ENCODE measurements at regions not wholly inside any gene's neighbourhood (a gene's known extent, or its start where the extent isn't known, plus 50 kb on each side); places are given as distances from the start of the nearest gene placed in this dataset.

- Histone ChIP-seq H3K27ac (no peak overlapping the region), H3K4me1 (no peaks in the 10 kb centered on the region), H3K9me3 (no peaks in the 10 kb centered on the region), H3K4me3 (no peak overlapping the region), H3K27me3 (no peaks in the 10 kb centered on the region), H3K36me3 (no peaks in the 10 kb centered on the region)
- DNase-seq: no peak
- WGBS, 2 donors (ENCODE audit: low coverage in 1 of 2): 42 to 49% methylated on average over 7 to 8 of the region's 8 CpGs
- intact Hi-C loops (cut with DNase I; ENCODE audit: low total_unique reads): no loop called here
- in situ Hi-C loops (cut with MboI; ENCODE audit: low pct_ligation_motif_present in 1 of 4, low pct_unique_long_range_greater_than_20kb in 1 of 4, low sequenced_read_pairs in 3 of 4): no loop called here
- no peak for TF ChIP-seq POLR2AphosphoS5 (IDR thresholded peaks at IDR 0.05)
- no peak for TF ChIP-seq POLR2A (IDR thresholded peaks at IDR 0.05)
- no peak for TF ChIP-seq CTCF (IDR thresholded peaks at IDR 0.05)
- no peak for TF ChIP-seq EP300 (IDR thresholded peaks at IDR 0.05; ENCODE audit: low read depth)
Observed at GRCh38 chr5:92687821-92688722, 892.9 kb downstream of the NR2F1-AS1 start.

- 50 to 74% methylated on average over 2 of the region's 2 CpGs for WGBS, 2 donors (ENCODE audit: low coverage in 1 of 2)
- intact Hi-C loops (cut with DNase I; ENCODE audit: low total_unique reads) (no loop called here), in situ Hi-C loops (cut with MboI; ENCODE audit: low pct_ligation_motif_present in 1 of 4, low pct_unique_long_range_greater_than_20kb in 1 of 4, low sequenced_read_pairs in 3 of 4) (no loop called here)
- no peak for TF ChIP-seq CTCF (IDR thresholded peaks at IDR 0.05)
- TF ChIP-seq EP300 (IDR thresholded peaks at IDR 0.05; ENCODE audit: low read depth): no peak
- no peak for TF ChIP-seq POLR2A (IDR thresholded peaks at IDR 0.05)
- TF ChIP-seq POLR2AphosphoS5 (IDR thresholded peaks at IDR 0.05): no peak
- Histone ChIP-seq H3K4me1 (no peaks in the 10 kb centered on the region), H3K9me3 (no peaks in the 10 kb centered on the region), H3K4me3 (no peak overlapping the region), H3K27me3 (no peaks in the 10 kb centered on the region), H3K36me3 (no peaks in the 10 kb centered on the region), H3K27ac (no peak overlapping the region)
- no peak for DNase-seq
Observed at GRCh38 chr5:92678640-92679039, 902.4 kb downstream of the NR2F1-AS1 start.

GRCh38 chr5:92676215-92677165 lies 904.5 kb downstream of the NR2F1-AS1 start:
- no peaks in the 10 kb centered on the region for H3K27me3 ChIP-seq
- H3K9me3 ChIP-seq: no peaks in the 10 kb centered on the region
- no peaks in the 10 kb centered on the region for H3K36me3 ChIP-seq
- intact Hi-C loops (cut with DNase I; ENCODE audit: low total_unique reads) (no loop called here), in situ Hi-C loops (cut with MboI; ENCODE audit: low pct_ligation_motif_present in 1 of 4, low pct_unique_long_range_greater_than_20kb in 1 of 4, low sequenced_read_pairs in 3 of 4) (no loop called here)
- no peak overlapping the region for H3K4me3 ChIP-seq
- no peak for TF ChIP-seq POLR2A (IDR thresholded peaks at IDR 0.05)
- no peak for TF ChIP-seq EP300 (IDR thresholded peaks at IDR 0.05; ENCODE audit: low read depth)
- no peak for TF ChIP-seq POLR2AphosphoS5 (IDR thresholded peaks at IDR 0.05)
- no peaks in the 10 kb centered on the region for H3K4me1 ChIP-seq
- 79 to 83% methylated on average over 7 to 8 of the region's 8 CpGs for WGBS, 2 donors (ENCODE audit: low coverage in 1 of 2)
- DNase-seq: no peak
- no peak overlapping the region for H3K27ac ChIP-seq

GRCh38 chr5:92674321-92674720 lies 906.7 kb downstream of the NR2F1-AS1 start:
- Histone ChIP-seq H3K4me1 (no peaks in the 10 kb centered on the region), H3K4me3 (no peak overlapping the region), H3K27me3 (no peaks in the 10 kb centered on the region), H3K9me3 (no peaks in the 10 kb centered on the region), H3K27ac (no peak overlapping the region), H3K36me3 (no peaks in the 10 kb centered on the region)
- WGBS, 2 donors (ENCODE audit: low coverage in 1 of 2): 75 to 84% methylated on average over 2 of the region's 2 CpGs
- in situ Hi-C loops (cut with MboI; ENCODE audit: low pct_ligation_motif_present in 1 of 4, low pct_unique_long_range_greater_than_20kb in 1 of 4, low sequenced_read_pairs in 3 of 4): no loop called here
- no peak for TF ChIP-seq POLR2A (IDR thresholded peaks at IDR 0.05)
- no peak for TF ChIP-seq EP300 (IDR thresholded peaks at IDR 0.05; ENCODE audit: low read depth)
- TF ChIP-seq CTCF (IDR thresholded peaks at IDR 0.05): no peak
- no peak for TF ChIP-seq POLR2AphosphoS5 (IDR thresholded peaks at IDR 0.05)
- intact Hi-C loops (cut with DNase I; ENCODE audit: low total_unique reads): no loop called here
- no peak for DNase-seq
